OCI-LY1 (cell line): ENCODE measurements at regions not wholly inside any gene's neighbourhood (a gene's known extent, or its start where the extent isn't known, plus 50 kb on each side); places are given as distances from the start of the nearest gene placed in this dataset.
A peak's percentile ranks its signal among the peaks of the same experiment; 100 is the strongest.

Source experiments
- H2AFZ ChIP-seq: fragments of 200-600 bp; sonication (generic), shearing (Covaris generic); 2 replicates; pipeline ENCODE4 v1.6.0; 2014; ENCODE audit warnings: antibody characterized with exemption, mild to moderate bottlenecking, low read length
- H3F3A ChIP-seq: fragments of 200-600 bp; sonication (generic), shearing (Covaris generic); 2 replicates; pipeline ENCODE4 v1.6.0; 2014; ENCODE audit warnings: mild to moderate bottlenecking, antibody characterized with exemption, low read length, moderate library complexity; ENCODE audit not compliant: insufficient read depth
- H3K27ac ChIP-seq: fragments of 200-600 bp; sonication (generic); 2 replicates; pipeline ENCODE4 v1.5.1; 2014; ENCODE audit warnings: low read length, mixed run types, mild to moderate bottlenecking, low read depth; ENCODE audit not compliant: poor library complexity, severe bottlenecking
- H3K27me3 ChIP-seq: fragments of 200-600 bp; sonication (generic); 2 replicates; pipeline ENCODE4 v1.6.0; 2014; ENCODE audit warnings: antibody characterized with exemption, mild to moderate bottlenecking, low read length, moderate library complexity; ENCODE audit not compliant: insufficient read depth
- H3K36me3 ChIP-seq: fragments of 200-600 bp; sonication (generic); 2 replicates; pipeline ENCODE4 v1.6.1; 2014; ENCODE audit warnings: mild to moderate bottlenecking, antibody characterized with exemption, low read length, moderate library complexity, mixed read lengths; ENCODE audit not compliant: insufficient read depth
- H3K4me1 ChIP-seq: fragments of 200-600 bp; sonication (generic); 2 replicates; pipeline ENCODE4 v1.5.1; 2014; ENCODE audit warnings: mild to moderate bottlenecking, low read length, moderate library complexity; ENCODE audit not compliant: insufficient read depth, severe bottlenecking
- H3K4me2 ChIP-seq: fragments of 200-600 bp; sonication (generic), shearing (Covaris generic); 2 replicates; pipeline ENCODE4 v1.6.1; 2014; ENCODE audit warnings: low read length
- H3K4me3 ChIP-seq: fragments of 200-600 bp; sonication (generic); 2 replicates; pipeline ENCODE4 v1.5.1; 2014; ENCODE audit warnings: low read length, low read depth, mild to moderate bottlenecking, mixed read lengths; ENCODE audit not compliant: poor library complexity, severe bottlenecking
- H3K79me2 ChIP-seq: fragments of 200-600 bp; shearing (Covaris generic); 2 replicates; pipeline ENCODE4 v1.6.1; 2016; ENCODE audit warnings: mixed run types, low read length, mixed read lengths; ENCODE audit not compliant: insufficient read depth
- H3K9ac ChIP-seq: fragments of 200-600 bp; sonication (generic), shearing (Covaris generic); 2 replicates; pipeline ENCODE4 v1.6.1; 2014; ENCODE audit warnings: mild to moderate bottlenecking, low read length, mixed read lengths
- H3K9me2 ChIP-seq: fragments of 200-600 bp; sonication (generic), shearing (Covaris generic); 2 replicates; pipeline ENCODE4 v1.6.1; 2014; ENCODE audit warnings: low read depth, mild to moderate bottlenecking, low read length, mixed read lengths
- H3K9me3 ChIP-seq: fragments of 200-600 bp; shearing (Covaris generic); 2 replicates; pipeline ENCODE4 v1.6.1; 2014; ENCODE audit warnings: low read length, mixed read lengths
- H4K20me1 ChIP-seq: fragments of 200-600 bp; sonication (generic), shearing (Covaris generic); 2 replicates; pipeline ENCODE4 v1.6.0; 2016; ENCODE audit warnings: mild to moderate bottlenecking, low read length; ENCODE audit not compliant: insufficient read depth
- EZH2 ChIP-seq: fragments of 200-600 bp; sonication (generic), shearing (Covaris generic); IDR thresholded peaks from 2 replicates; pipeline ENCODE4 v1.8.0; 2017; ENCODE audit warnings: borderline replicate concordance, mixed run types, mild to moderate bottlenecking, antibody characterized with exemption, low read length, moderate library complexity, mixed read lengths
- TF ChIP-seq, protein P1 (sequence below): fragments of 200-600 bp; sonication (generic), shearing (Covaris generic); IDR thresholded peaks from 2 replicates; pipeline ENCODE4 v1.5.1; 2017; ENCODE audit warnings: mild to moderate bottlenecking, antibody characterized with exemption, low read length, moderate library complexity, mixed read lengths

DNA sequence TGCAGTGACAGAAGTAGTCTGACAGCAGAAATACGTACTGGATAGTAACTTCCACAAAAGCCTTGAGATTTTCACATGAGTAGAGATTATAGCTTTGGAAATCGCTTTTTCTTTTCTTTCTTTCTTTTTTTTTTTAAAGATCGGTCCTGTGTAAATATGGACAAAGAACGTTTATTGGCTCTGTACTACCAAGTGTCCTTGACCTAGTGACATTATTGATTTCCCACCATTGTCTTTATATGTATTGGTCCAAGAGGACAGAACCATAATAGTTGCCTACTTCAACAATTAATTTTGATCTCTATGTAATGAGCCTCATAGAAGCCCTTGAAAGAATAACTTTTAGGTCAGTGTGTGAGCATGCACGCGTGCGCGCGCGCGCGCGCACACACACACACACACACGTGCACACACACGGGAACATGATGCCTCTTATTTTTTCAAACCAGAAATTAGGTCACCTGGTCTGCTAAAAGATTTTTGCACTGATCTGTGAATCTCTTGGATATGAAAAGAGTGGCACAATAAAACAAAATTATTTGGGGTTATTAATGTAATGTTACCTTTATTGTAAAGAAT lies 516.8 kb downstream of the PSAT1 start:
- H3K27me3 ChIP-seq = no peaks in the 10 kb centered on the region

DNA sequence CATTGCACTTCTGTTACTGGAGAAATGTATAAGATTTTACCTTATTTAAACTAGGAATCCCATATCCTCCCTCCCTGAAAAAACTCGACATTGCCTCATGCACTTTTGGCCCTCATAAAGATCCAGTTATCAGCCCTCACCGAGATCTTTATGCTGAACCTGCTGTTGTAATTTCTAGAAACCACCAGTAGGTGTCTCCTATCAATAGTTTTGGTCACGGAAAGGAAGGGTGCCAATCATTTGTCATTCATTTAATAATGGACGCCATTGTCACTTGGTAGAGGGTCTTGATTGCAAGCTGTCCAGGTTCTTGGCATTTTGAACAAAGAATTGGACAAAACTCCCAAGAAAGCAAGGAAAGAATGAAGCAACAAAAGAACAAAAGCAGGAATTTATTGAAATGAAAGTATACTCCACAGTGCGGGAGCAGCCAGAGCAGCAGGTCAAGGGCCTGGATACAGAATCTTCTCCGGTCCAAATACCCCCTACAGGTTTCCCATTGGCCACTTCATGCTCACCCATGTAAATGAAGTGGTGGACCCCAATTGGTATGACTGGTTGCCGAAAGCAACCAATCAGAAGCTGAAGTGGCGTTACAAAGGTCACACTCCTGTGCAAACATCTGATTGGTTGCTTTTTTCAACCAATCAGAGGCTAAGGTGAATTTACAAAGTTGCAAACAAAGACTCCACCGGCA lies 524.3 kb downstream of the PSAT1 start:
- Histone ChIP-seq H2AFZ (no peak overlapping the region), H3F3A (no peaks in the 10 kb centered on the region), H3K79me2 (no peaks in the 10 kb centered on the region), H3K36me3 (no peaks in the 10 kb centered on the region), H3K9me3 (no peaks in the 10 kb centered on the region), H3K4me2 (peak overlapping the region; percentile 37; the same call in 1 of the 2 replicates), H3K9ac (no peak overlapping the region), H3K27ac (no peak overlapping the region), H3K4me3 (no peak overlapping the region), H3K9me2 (no peaks in the 10 kb centered on the region), H3K27me3 (no peaks in the 10 kb centered on the region), H4K20me1 (no peaks in the 10 kb centered on the region), H3K4me1 (no peaks in the 10 kb centered on the region)
- no peak for TF ChIP-seq EZH2
- TF ChIP-seq, protein P1, sequence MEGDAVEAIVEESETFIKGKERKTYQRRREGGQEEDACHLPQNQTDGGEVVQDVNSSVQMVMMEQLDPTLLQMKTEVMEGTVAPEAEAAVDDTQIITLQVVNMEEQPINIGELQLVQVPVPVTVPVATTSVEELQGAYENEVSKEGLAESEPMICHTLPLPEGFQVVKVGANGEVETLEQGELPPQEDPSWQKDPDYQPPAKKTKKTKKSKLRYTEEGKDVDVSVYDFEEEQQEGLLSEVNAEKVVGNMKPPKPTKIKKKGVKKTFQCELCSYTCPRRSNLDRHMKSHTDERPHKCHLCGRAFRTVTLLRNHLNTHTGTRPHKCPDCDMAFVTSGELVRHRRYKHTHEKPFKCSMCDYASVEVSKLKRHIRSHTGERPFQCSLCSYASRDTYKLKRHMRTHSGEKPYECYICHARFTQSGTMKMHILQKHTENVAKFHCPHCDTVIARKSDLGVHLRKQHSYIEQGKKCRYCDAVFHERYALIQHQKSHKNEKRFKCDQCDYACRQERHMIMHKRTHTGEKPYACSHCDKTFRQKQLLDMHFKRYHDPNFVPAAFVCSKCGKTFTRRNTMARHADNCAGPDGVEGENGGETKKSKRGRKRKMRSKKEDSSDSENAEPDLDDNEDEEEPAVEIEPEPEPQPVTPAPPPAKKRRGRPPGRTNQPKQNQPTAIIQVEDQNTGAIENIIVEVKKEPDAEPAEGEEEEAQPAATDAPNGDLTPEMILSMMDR = peak; percentile 77

More for the DNA sequence above, 516.8 kb downstream of the PSAT1 start:
- Histone ChIP-seq H3K4me1 (no peaks in the 10 kb centered on the region), H3K27ac (no peak overlapping the region), H3K9me3 (no peaks in the 10 kb centered on the region), H4K20me1 (no peaks in the 10 kb centered on the region), H3K4me2 (no peak overlapping the region), H3K9me2 (no peaks in the 10 kb centered on the region), H3K36me3 (no peaks in the 10 kb centered on the region), H2AFZ (no peak overlapping the region), H3K9ac (no peak overlapping the region), H3F3A (no peaks in the 10 kb centered on the region), H3K79me2 (no peaks in the 10 kb centered on the region), H3K4me3 (no peak overlapping the region)
- TF ChIP-seq, protein P1 = no peak
- TF ChIP-seq EZH2 = no peak

- no peaks in the 10 kb centered on the region for H3F3A ChIP-seq
- no peaks in the 10 kb centered on the region for H3K4me1 ChIP-seq
These were observed 529.6 kb downstream of the PSAT1 start for GRCh38 chr9:78826527-78826926.

More at GRCh38 chr9:78826527-78826926, 529.6 kb downstream of the PSAT1 start:
- no peaks in the 10 kb centered on the region for H4K20me1 ChIP-seq
- no peaks in the 10 kb centered on the region for H3K9me3 ChIP-seq
- H3K79me2 ChIP-seq = no peaks in the 10 kb centered on the region
- no peaks in the 10 kb centered on the region for H3K27me3 ChIP-seq
- no peak overlapping the region for H3K4me2 ChIP-seq
- TF ChIP-seq, protein P1 = no peak
- TF ChIP-seq EZH2 = no peak
- no peak overlapping the region for H3K4me3 ChIP-seq
- H2AFZ ChIP-seq = no peak overlapping the region
- H3K9ac ChIP-seq = no peak overlapping the region
- H3K36me3 ChIP-seq = no peaks in the 10 kb centered on the region
- no peaks in the 10 kb centered on the region for H3K9me2 ChIP-seq
- no peak overlapping the region for H3K27ac ChIP-seq
